Stimulated activated naive CD8-positive, alpha-beta T cell treated with anti-CD3 and anti-CD28 coated beads, Interleukin-15, Interleukin-2, amounts not matched to agents 100 U/mL and 50 U/mL, for 24 hours (primary cell): ENCODE measurements at regions not wholly inside any gene's neighbourhood (a gene's known extent, or its start where the extent isn't known, plus 50 kb on each side); places are given as distances from the start of the nearest gene placed in this dataset.

Experiments used
- ATAC-seq: fragments of 150-1000 bp; cut with Tn5 transposase; one replicate; pipeline ENCODE4 v1.10.0; 2021
- DNase-seq: peaks from one replicate; pipeline ENCODE4 v3.0.0; 2021

DNA sequence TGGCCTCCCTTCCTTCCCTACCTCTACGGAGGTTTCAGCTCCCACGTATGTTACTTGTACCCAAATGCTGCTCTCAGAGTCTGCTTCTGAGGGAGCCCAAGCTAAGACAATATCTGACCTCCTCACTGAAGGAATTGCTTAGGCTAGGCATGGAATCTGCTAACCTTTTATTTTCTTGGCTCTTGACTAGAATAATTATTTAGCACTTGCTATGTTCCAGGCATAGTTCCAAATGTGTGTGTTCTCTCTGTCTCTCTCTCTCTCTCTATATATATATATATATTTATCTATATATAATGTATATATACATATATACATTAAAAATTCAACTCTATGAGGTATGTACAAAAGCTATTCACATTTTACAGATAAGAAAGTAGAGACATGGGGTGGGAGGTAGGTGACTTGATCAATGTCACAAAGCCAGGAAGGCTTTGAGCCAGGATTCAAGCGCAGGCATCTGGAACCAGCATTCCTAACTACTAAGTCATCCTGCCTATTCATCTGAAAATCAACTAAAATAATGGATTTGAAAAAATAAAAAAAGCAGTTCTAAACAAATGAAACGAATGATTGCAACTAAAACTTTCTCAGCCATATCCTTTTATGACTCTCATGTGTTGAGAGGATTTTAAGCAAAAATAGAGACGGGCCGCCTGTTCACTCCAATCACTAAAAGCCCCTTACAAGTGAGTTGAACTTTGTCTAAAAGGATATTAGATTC, 189.7 kb upstream of the JAG1 start:
- no peak for DNase-seq
- ATAC-seq, result no peak

DNA sequence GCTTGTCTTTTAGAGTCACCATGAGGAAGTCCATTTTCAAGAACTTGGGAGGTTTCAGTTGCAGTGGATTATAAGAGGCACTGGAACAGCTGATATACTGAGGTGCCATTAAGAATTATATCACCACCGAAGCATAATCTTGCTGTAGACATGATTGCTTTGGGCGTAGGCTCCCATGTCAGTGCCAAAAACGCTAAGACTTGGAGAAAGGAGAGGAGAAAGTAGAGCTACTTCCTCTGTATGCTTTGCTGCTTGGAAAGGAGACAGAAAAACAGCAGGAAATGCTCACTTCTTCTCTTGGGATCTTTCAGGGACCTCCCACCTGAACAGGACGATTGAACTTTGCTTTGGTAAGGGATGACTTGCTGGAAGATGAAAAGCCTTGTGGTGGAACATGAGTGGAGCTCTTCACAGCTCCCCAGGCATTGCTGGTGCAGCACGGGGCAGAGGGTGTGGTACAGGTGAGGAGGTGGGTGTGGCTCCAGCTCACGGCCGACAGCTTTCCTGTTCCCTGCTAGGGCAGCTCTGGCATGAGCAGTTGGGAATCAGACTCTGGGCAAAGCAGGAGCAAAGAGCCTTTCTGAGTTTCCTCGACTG, 190.4 kb upstream of the JAG1 start:
- DNase-seq, result no peak
- no peak for ATAC-seq

DNA sequence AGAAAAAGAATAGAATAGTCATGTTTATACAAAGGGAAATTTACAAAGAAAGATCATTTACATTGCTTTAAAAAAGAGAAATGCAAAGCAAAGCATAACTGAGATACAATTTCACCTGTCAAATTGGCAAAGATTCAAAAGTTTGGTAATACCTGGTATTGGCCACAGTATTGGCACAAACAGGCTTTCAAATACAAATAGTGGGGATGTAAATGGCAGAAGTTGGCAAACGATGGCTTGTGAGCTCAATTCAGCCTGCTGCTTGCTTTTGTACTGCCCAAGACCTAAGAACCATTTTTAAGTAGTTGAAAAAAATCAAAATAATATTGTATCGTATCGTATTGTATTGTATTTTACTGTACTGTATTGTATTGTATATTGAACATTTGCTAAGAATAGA, 194.5 kb upstream of the JAG1 start:
- ATAC-seq (no peak), DNase-seq (no peak)

DNA sequence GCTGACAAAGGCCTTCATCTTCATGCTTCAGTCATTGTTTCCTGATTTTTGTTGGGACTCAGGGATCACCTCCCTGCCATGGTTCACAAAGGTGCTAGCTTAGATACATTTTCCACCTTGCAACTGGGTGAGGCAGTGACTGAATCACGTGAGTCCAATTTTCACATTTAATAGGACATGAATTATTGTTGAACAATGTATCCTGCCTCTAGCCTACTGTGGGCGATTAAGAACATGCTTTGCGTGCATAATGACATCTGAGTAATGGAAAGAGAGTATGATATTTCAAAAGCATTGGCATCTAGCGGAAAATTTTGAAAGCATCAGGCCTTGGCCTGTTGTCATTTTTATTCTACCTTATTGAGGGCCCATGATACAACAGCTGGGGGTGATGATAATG, 199.2 kb upstream of the JAG1 start:
- DNase-seq, result no peak
- no peak for ATAC-seq

DNA sequence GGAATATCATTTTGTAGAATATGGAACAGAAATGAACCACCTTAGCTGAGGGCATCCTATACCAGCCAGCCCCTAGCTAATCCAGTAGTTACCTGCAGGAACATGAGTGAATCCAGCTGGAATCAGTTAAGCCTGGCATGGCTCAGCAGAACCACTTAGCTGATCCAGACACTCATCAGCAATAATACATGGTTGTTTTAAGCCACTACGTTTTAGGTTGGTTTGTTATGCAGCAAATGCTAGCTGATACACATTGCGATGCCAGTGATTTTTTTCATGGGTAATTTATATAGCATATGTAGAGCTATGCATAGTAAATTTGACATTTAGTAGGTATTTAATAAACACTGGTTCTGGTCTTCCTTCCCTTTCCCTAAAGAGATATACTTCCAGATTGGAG, 201.9 kb upstream of the JAG1 start:
- no peak for ATAC-seq
- no peak for DNase-seq

DNA sequence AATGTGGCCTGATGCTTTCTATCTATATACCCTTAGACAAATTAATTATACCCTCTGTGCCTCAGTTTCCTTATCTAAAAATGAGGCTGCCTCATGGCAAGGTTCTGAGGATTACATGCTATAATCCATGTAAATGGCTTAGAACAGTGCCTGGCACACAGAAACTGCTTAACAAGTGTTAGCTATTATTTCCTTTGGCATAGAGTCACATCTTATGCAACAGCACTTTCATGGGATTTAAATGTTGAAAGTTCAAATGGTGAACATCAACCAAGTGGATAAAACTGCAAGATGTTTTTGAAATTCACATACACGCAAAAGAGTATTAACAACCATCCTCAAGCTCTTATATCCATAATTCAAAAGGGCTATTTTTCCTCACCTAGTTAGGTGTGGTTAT, 202.8 kb upstream of the JAG1 start:
- no peak for ATAC-seq
- no peak for DNase-seq

DNA sequence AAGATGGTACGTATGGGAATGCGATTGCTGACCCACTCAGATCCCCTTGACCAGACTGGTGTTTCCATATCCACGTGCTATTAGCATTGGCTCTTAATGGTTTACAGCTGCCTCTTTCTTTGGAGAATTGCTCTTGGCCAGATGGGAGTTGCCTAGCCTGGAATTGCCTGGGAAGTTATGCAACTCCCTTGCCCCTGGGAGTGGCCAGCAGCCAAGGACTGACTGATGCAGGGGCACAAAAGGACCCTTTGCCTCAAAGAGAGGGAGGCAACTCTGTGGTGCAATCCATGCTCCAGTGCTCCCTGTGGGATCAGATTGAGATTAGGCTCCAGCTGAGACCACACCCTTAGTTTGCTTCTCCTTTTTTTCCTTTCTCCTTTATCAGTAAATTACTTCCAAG, 203.5 kb upstream of the JAG1 start:
- no peak for DNase-seq
- ATAC-seq, result no peak

DNA sequence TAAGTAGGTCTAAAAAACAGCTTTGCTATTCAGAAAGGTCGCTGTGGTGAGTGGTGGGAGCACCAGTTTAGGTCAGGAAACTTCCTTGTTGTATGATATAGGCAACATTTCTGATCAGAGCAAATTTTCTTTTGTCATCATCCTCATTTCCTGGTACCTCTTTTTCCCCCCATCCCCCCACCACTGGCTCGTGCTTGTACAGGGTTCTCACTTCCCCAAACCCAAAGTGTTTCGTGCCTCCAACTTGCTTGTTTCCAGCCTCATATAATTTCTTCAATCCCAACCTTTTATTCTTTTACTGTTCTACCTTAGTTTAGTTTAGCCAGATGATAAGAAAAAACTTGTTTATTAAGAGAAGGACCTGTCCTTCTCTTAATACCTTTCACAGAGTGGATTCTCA, 209.4 kb upstream of the JAG1 start:
- DNase-seq, result no peak
- no peak for ATAC-seq

DNA sequence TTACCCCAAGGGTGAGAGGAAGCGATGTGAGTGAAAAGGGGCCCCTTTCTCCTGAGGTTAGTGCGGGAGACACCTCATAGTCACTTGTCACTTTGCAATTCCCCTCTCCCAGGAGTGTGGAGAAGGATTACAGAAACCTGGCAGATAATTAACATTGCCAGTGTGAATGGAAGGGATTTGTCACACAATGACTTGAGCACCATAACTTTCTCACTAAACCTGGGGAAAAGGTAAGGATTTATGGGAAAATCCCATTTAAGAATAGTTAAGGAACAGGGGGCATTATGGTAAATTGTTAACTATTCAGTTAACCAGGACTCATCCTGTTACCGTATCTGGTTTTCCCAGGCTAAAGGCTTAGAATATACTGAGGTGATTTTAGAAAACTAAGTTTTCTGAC, 219.5 kb upstream of the JAG1 start:
- DNase-seq (no peak), ATAC-seq (no peak)

DNA sequence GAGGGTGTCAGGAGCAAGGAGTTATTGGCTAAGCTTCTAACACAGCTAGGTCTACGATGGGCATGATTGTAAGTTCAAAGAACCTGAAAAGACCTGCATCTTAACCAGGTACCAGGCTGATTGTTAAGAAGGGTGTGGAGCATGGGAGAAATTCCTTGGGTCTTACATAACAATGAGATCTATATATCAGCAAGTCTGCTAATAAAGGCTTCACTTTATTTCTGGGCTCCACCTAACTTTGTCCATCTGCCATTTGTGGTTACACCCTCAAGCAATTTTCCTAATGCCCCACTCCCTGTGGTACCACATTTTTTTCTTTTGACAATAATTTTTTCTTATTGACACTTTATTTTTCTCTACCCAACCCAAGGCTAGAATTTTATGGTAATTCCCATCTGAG, 223.5 kb upstream of the JAG1 start:
- ATAC-seq (no peak), DNase-seq (no peak)

DNA sequence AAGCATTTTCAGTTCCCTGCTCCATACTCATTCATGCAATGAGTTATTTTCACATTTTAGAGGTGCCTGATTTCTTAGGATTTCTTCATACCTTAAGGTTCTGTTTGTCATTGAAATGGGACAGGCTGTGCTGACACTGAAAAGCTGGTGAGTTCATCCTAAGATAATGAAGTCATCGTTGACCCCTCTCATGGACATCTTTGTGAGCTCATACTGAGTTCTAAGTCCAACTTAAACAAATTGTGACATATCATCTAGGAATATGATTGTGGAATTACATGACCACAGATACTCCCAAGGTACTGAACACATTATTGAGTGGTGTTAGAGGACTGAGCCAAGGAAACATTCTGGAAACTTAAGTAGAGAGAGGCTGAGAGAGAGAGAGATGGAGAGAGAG, 224.8 kb upstream of the JAG1 start:
- no peak for ATAC-seq

DNA sequence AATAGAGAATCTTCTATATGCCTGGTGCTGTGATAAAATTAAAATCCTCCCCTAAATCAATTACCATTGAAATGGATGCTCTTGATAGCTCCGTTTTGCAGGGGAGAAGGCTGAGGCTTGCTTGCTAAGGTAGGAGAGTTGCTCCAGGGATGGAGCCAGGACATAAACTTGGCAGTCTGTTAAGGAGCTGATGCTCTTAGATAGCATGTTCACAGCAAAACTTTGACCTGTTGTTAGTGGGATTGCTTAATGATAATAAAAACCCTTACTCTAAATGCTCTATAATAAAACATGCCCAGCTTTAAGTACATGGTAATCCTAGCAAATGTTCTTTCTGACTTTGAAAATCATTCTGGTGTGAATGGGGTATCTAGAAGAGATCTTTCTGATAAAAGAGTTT, 228.4 kb upstream of the JAG1 start:
- no peak for ATAC-seq
- no peak for DNase-seq

More for the DNA sequence above, 224.8 kb upstream of the JAG1 start:
- no peak for DNase-seq

DNA sequence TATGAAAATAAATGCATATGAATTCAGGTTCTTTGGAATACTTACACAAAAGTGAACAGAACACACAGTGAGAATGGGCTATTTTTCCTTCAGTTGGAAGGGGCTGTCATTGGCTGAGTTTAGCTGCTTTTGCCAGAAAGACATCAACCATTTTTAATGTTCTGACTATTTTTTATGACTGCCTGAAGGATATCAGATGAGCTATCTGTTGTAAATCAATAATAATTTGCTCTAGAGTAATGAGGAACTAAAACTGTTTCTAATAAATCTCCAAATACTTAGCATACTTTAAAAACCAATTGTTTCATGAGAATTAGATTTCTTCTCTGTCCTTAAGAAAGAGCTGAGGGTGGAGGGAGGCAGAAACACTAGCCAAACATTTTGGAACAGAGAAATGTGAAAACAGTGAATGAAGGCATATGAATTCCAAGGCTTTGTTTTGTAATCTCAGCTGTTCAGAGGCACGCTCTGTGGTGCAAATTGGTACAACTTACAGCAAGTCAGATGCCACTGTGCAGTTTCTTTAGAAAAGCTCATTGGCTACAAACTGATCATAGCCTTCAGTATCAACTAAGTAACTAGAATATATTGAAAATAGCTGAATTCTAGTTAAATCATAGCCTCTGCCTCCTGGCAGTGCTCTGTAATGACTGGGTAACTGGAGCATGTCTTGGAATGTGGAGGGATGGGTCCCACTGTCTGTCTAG, 228.9 kb upstream of the JAG1 start:
- ATAC-seq, result no peak
- DNase-seq, result no peak

DNA sequence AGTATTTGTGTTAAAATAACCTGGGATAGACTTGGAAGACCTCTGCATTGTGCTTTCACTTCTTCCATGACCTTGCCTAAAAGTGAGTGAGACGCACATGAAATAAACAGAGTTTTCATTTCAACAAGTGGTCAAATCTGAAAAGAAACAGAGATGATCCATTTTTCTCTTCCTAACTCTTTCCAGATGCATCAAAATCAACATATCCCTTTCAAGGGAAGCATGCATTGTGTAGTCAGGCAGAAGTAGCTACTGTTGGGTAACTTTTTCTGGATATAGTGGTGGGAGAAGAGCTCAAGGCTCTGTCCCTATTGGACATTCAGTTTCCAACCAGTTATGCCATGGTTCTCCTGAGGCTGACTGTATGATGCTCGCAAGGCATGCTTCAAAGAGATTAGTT, 233.0 kb upstream of the JAG1 start:
- DNase-seq, result no peak
- no peak for ATAC-seq

DNA sequence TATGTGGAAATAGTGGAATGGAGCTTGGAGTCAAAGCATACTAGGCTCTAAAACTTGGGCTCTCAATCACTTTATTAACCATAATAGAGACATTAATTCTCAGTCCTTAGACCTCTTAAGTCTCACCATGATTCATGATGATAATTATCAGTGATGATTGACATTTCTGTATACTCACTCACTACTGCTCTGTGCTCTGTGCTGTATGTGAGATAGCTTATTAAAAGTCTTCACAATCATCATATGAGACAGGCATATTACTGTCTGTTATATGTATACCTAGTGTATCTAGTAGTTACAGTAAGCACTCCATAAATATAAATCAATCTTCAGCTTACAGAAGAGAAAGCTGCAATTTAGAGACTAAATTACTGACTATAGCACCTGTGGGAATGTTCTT, 236.0 kb upstream of the JAG1 start:
- DNase-seq (no peak), ATAC-seq (no peak)

DNA sequence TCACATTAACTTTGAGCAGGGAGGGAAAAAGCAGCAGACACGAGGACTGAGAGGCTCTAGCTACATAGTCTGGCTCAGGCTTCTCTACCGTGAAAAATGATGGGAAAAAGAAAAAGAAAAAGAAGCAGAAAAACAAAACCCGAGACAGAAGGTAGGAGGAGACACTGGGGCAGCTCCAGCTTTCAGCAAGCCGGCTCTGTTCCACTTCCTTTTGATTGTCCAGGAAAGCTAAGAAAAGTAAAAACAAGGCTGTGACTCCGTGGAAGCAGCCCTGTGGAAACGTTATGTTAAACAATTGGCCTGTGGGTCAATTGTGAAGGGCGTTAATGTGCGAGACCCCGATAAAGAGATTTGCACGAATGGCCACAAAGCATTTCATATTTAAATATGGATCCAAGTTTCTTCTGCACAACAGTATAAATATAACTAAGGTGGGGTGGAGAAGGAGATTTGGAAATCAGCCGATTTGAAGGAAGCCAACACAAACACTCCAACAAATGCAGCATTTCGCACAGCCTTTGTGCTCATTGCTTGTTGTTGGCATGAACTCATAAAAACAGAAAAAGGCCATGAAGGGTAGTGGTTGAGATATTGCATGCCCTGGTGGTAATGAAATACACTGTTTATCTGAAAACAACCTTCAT, 236.9 kb upstream of the JAG1 start:
- ATAC-seq, result no peak

DNA sequence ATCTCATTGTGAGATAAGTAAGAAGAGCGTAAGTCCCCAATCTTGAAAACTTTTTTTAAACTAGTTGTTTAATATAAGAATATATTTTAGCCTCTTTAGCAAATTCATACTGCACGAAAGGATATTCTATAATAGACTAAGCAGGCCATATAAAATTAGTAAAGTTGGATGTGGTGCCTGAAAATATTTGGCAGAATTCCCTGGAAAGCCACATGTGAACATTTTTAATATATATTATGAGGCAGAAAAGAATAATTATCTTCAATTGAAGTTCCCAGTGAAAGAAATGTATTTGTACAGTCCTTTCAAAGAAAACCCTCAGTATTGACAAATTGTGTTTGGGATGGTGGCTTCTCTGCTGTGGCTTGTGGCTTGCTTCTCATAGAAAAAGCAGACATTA, 237.5 kb upstream of the JAG1 start:
- DNase-seq (no peak), ATAC-seq (no peak)

More for the DNA sequence above, 236.9 kb upstream of the JAG1 start:
- no peak for DNase-seq

DNA sequence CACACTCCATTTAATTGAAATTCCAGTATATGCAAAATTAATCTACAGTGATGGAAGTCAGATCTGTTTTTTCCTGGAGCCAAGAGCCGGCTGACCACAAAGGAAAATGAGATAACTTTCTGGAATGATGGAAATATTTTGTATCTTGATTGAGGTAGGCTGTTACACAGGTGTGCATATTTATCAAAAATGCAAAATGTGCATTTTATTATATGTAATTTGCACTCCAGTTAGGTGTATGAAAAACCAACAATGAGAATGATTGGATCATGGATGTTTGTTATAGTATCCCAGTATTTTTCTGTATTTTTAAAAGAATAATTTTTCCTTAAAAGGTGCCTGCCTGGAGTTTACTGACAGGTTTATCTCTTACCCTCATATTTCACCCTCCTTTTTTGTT, 242.0 kb upstream of the JAG1 start:
- DNase-seq, result no peak
- no peak for ATAC-seq

DNA sequence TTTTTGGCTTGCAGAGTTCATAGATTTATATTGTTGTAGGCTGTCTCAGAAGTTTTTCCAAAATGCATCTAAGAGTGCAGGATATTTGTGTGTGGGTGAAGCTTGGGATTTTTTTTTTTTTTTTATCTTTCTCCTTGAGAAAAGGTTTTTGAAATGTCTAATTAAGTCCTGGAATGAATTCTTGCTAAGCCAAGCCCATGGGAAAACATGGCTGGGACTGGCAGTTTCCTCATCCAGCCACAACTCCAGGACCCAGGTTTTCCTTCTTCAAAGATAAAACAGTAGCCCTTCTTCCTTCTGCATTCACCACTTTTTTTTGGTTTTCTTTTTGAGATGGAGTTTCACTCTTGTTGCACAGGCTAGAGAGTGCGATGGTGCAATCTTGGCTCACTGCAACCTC, 242.5 kb upstream of the JAG1 start:
- DNase-seq (no peak), ATAC-seq (no peak)

DNA sequence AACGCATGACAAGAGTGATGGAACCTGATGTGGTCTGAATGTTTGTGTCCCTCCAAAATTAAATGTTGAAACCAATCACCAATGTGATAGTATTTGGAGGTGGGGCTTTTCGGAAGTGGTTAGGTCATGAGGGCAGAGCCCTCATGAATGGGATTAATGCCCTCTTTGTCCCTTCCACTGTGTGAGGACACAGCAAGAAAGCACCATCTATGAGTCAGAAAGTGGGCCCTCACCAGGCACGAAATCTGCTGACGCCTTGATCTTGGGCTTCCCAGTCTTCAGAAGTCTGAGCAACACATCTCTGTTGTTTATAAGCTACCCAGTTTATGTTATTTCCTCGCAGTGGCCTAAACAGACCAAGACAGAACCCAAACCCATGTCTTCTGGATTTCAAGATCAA, 244.0 kb upstream of the JAG1 start:
- DNase-seq (no peak), ATAC-seq (no peak)

DNA sequence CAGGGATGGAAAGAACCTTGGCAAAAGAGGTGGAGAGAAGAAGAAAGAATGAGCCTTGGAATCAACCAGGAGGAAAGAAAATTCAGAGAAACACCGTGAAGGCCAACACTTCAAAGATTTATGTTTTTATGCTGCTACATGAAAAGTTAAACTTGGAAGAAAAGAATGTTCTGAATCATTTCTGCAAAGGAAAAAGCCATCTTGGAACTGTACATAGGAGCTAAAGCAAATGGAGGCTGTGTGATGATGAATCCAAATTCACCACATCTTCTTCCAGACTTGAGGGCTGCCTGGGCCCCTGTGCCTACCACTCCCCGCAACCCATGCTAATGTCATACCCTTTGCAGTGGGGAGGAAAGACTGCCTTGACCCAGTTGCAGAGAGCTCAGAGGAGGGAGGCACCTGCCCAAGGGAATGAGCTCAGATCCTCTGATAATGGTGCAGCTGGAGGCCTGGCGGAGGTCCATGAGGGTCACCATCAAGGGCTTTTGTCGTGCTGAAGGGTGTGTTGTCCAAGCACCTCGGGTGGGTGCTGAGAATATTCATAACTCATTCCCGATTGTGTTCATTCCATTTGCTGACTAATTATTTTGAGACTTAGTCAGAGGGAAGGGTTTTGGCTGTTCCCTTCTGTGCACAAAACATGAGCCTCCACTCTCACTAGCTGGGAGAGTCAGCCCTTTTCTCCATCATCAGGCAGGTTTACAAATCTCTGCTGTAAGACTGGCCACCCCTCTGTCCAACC, 245.8 kb upstream of the JAG1 start:
- DNase-seq (no peak), ATAC-seq (no peak)

DNA sequence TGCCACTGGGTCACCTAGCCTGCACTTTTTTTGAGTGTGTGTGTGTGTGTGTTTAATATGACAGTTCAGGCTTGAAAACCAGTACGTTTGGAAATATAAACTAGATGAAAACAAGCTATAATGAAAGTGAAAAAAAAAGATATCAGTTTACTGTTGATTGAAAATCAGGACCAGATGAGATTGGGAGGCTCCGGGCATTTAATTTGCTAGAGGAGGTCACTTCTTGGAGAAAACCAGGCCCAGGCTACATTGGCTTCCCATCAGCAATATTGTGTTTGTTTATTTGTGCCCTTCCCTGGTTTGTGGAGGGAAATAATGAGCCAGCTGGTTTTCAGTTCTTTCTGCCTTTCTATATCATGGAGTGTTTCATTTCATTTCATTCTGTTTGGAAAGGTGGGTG, 246.6 kb upstream of the JAG1 start:
- ATAC-seq, result no peak

More for the DNA sequence above, 246.6 kb upstream of the JAG1 start:
- no peak for DNase-seq
